DMS114 treated with DMSO at 0.1 percent for 48 hours (cell line): ENCODE measurements at regions not wholly inside any gene's neighbourhood (a gene's known extent, or its start where the extent isn't known, plus 50 kb on each side); places are given as distances from the start of the nearest gene placed in this dataset.

Source experiments
- DNase-seq: peaks from one replicate; lab custom pipeline; 2025; ENCODE audit not compliant: unreplicated experiment; lab: John Stamatoyannopoulos, UW

DNA sequence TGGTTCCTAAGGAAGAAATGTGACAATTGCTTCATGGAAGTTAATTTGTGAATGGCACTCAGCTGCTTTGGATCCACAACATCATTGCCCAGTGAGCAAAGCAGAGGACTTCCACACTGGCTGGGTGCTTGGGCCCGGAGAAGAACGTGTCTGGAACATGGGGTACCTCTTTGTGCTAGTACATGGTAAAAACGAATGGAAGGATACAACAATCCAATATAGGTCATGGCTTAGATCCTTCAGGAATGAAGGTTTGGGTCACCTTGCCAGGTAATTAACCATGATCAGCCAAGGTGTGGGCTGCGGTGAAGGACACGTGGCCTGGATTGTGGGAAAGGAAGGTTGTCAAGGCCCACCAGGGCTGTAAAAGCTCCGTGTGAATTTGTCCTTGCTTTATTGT is 245.9 kb upstream of the HS6ST1 start:
- DNase-seq = no peak

GRCh38 chr2:128565441-128565840 is 246.8 kb upstream of the HS6ST1 start:
- no peak for DNase-seq

DNA sequence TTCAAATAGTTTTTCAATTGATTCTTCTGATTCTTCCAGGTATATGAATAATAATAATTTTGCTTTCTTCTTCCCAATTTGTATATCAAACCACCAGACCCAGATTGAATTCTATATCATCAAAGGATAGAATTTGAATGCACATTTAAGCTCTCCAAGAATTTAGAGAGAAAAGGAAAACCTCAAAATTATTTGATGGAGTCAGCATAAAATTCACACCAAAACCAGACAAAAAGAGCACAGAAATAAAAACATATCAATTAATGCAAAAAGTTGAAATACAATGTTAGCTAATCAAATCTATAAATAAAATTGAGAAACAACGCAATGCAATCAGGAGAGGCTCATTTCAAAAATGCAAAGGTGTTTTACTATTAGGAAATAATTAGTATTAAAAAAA is 248.0 kb upstream of the HS6ST1 start:
- DNase-seq = no peak

DNA sequence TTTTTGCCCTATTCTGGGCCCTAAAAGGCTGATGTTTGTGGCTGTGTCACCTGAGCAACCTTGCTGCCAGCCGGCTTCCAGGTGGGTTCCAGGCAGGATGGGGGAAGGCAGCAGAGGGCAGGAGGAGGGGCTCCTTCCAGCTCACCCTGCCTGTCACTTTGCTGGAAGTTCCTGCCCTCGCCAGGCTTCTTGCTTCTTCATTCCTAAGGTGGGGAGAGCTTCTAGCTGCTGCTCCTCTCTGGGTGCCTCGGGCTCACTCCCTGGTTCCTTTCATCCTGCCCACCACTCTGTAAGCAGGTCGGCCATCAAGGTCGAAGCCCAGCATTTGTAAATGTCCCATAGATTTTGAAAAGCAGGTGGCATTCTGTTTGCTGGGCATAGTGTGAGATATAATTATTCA is 249.4 kb upstream of the HS6ST1 start:
- DNase-seq = no peak

- no peak for DNase-seq
Observed at GRCh38 chr2:128573116-128573515, 254.4 kb upstream of the HS6ST1 start.

DNA sequence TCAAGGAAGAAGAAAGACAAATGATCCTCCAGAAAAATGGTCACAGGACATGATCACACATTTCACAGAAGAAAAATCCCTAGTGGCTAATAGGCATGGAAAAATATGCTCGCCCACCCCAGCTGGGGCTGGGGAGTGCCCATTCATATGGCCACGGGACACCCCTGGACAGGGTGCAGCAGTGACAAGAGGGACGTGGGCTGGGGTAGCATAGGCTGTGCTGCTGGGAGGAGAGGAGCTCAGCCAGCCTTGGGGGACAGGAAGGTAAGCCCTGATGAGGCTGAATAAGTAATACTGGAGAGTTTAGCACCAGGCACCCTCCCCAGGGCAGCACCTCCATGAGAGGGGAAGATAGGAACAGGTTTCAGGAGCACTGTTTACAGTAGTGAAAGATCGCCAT is 254.9 kb upstream of the HS6ST1 start:
- DNase-seq = no peak

GRCh38 chr2:128577141-128577930 is 258.7 kb upstream of the HS6ST1 start:
- no peak for DNase-seq

- DNase-seq = no peak
Observed at GRCh38 chr2:128578406-128579390, 260.0 kb upstream of the HS6ST1 start.

DNA sequence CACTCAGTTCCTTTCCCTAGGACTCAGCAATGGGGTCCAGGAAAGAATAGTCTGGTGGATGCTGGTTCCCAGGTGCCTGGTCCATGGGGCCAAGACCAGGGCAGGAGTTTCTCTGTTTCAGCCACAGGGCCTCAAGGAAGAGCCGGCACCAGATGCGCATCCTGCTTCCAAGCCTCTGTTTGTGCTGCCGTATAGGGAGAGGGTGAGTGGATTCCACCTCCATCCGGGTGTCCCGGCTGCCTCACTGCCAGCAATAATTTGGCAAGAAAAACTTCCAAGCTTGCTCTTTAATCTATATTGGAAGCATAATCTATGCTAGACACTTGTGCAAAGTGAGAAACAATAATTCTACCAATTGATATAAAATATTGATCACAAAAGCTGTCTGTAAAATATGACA is 261.2 kb upstream of the HS6ST1 start:
- no peak for DNase-seq

- no peak for DNase-seq
Observed at GRCh38 chr2:128580988-128581848, 262.6 kb upstream of the HS6ST1 start.

GRCh38 chr2:128581849-128582244 is 263.2 kb upstream of the HS6ST1 start:
- DNase-seq = no peak

GRCh38 chr2:128584296-128584890 is 265.7 kb upstream of the HS6ST1 start:
- DNase-seq = no peak

- no peak for DNase-seq
Observed at GRCh38 chr2:128585706-128586105, 267.0 kb upstream of the HS6ST1 start.

DNA sequence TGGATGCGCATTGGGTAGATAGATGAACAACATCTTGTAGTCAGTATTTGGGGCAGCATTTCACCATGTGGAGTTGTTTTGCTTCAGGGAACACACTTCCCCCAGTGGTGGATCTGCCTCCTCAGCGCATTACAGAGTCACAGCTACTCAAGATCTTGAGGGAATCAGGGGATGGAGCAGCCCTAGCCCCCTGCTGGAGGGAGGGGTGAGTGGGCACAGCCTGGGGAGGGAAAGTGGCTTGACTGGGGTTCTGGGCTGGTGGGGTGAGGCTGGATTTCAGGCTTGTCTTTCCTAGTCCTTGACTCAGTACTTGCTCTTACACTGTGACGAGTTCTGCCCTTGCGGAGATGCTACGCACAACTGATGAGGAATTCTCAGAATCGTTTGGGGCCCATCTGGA is 271.0 kb upstream of the HS6ST1 start:
- DNase-seq = no peak

- no peak for DNase-seq
Observed at GRCh38 chr2:128590309-128591021, 271.8 kb upstream of the HS6ST1 start.

DNA sequence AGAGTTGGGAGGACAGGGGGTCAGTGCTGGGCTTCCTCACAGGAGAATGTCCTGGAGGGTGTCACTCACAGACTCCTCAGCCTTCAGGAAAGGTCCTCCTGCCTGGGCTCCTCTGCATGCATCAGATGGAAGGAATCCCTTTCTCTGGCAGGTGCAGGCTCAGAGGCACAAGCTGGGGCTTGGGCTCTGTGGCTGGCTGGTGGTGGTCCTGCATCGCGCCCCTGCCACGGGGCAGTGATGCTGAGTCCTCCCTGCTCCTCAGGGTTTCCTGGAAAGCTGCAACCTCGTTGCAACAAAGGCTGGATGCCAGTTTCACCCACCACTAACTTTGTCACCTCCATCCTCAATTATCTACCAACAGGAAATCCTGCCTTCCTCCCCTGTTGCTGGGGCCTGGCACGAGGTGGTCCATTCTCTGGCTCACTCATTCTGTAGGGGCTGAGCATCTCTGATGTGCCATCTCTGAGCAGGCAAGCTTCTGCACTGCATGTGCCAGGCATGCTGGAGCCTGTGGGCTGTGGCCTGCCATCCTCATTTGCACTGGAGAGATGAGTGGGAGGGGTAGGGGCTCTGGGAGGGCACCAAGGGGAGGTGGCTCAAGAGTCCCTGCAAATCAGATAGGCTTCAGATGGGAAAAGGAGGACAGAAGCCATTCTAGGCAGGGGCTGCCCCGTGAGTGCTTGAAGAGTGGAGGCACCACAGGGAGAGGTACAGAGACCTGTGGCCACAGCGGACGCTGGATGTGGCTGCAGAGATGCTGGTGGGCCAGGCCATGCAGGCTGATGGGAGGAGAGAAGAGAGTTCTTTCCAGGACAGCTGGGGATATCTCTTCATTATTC is 272.6 kb upstream of the HS6ST1 start:
- no peak for DNase-seq

GRCh38 chr2:128591861-128592822 is 273.5 kb upstream of the HS6ST1 start:
- DNase-seq = no peak

DNA sequence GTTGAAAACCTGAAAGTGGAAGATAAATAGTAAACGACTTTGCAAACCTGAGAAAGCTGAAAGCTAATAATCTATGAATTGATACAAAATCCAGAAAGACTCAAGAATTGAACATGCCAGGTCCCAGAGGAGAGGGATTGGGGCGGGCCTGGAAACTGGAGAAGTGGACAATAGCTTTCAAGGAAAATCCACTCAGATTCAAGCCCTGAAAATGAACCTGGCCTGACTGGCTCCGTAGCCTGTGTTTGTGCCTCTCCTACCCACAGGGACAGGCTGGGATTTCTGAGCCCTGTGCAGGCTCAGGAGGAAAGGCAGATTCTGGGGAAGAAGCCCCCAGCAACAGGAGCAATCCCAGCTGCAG is 274.8 kb upstream of the HS6ST1 start:
- no peak for DNase-seq
